Peyer's patch (tissue), 4 donors: ENCODE measurements at regions not wholly inside any gene's neighbourhood (a gene's known extent, or its start where the extent isn't known, plus 50 kb on each side); places are given as distances from the start of the nearest gene placed in this dataset.

Experiments used
- DNase-seq, 3 donors: peaks; one replicate each; pipeline ENCODE4 v3.0.0-alpha.2; 2017 to 2019
- H3K27ac ChIP-seq, 4 donors: fragments of 200-600 bp; sonication (generic); one replicate each; pipeline ENCODE4 v1.5.1; 2016 to 2019
- H3K27me3 ChIP-seq, 2 donors: fragments of 200-600 bp; sonication (generic); one replicate each; pipeline ENCODE4 v1.5.1; 2019
- H3K36me3 ChIP-seq, 3 donors: fragments of 200-600 bp; sonication (generic); one replicate each; pipeline ENCODE4 v1.5.1; 2016 to 2019
- H3K4me1 ChIP-seq, 4 donors: fragments of 200-600 bp; sonication (generic); one replicate each; pipeline ENCODE4 v1.5.1; 2016 to 2019
- H3K4me3 ChIP-seq, 4 donors: fragments of 200-600 bp; sonication (generic); 1 replicate in 3 of 4; 2 replicates in 1 of 4; pipeline ENCODE4 v1.5.1; 2016 to 2019; ENCODE audit warnings: mild to moderate bottlenecking in 1 of 4
- H3K9me3 ChIP-seq, 4 donors: fragments of 200-600 bp; sonication (generic); one replicate each; pipeline ENCODE4 v1.5.1; 2016 to 2019; ENCODE audit warnings: mild to moderate bottlenecking in 1 of 4
- CTCF ChIP-seq, 6 experiments: fragments of 450-650 bp in 4 of 6; fragments of 200-600 bp in 2 of 6; sonication (generic) in 1 of 6; IDR thresholded peaks; one replicate each; pipeline ENCODE4 v1.5.1; 2017 to 2019; ENCODE audit warnings: antibody characterized with exemption in 6 of 6, mild to moderate bottlenecking in 3 of 6, moderate library complexity in 1 of 6
- POLR2A ChIP-seq, 2 donors: fragments of 450-650 bp; IDR thresholded peaks; one replicate each; pipeline ENCODE4 v1.5.1; 2017; ENCODE audit warnings: antibody characterized with exemption in 2 of 2, mild to moderate bottlenecking in 2 of 2, moderate library complexity in 2 of 2

GRCh38 chrX:145936769-145937168, 119.1 kb downstream of the SLITRK2 start:
- H3K9me3 ChIP-seq, result no peaks in the 10 kb centered on the region

GRCh38 chrX:145949056-145949455, 131.4 kb downstream of the SLITRK2 start:
- Histone ChIP-seq H3K36me3 (no peaks in the 10 kb centered on the region), H3K4me1 (no peaks in the 10 kb centered on the region), H3K27me3 (no peaks in the 10 kb centered on the region), H3K4me3 (no peak overlapping the region), H3K27ac (no peak overlapping the region), H3K9me3 (no peaks in the 10 kb centered on the region)
- TF ChIP-seq POLR2A (IDR thresholded peaks at IDR 0.05) (no peak), CTCF (IDR thresholded peaks at IDR 0.05) (no peak)
- no peak for DNase-seq

More at GRCh38 chrX:145936769-145937168, 119.1 kb downstream of the SLITRK2 start:
- H3K4me1 ChIP-seq, result no peaks in the 10 kb centered on the region
- H3K36me3 ChIP-seq, result no peaks in the 10 kb centered on the region
- H3K27ac ChIP-seq, result no peak overlapping the region
- no peak for TF ChIP-seq CTCF (IDR thresholded peaks at IDR 0.05)
- TF ChIP-seq POLR2A (IDR thresholded peaks at IDR 0.05), result no peak
- DNase-seq, result no peak
- H3K4me3 ChIP-seq, result no peak overlapping the region
- H3K27me3 ChIP-seq, result no peaks in the 10 kb centered on the region

GRCh38 chrX:145953628-145954027, 136.0 kb downstream of the SLITRK2 start:
- no peaks in the 10 kb centered on the region for H3K9me3 ChIP-seq
- no peak overlapping the region for H3K27ac ChIP-seq
- TF ChIP-seq CTCF (IDR thresholded peaks at IDR 0.05) (no peak), POLR2A (IDR thresholded peaks at IDR 0.05) (no peak)
- H3K4me1 ChIP-seq, result no peaks in the 10 kb centered on the region
- no peaks in the 10 kb centered on the region for H3K36me3 ChIP-seq
- H3K4me3 ChIP-seq, result no peak overlapping the region
- no peak for DNase-seq
- H3K27me3 ChIP-seq, result no peaks in the 10 kb centered on the region

- H3K4me1 ChIP-seq, result no peaks in the 10 kb centered on the region
- no peak overlapping the region for H3K4me3 ChIP-seq
- H3K27me3 ChIP-seq, result no peaks in the 10 kb centered on the region
- H3K36me3 ChIP-seq, result no peaks in the 10 kb centered on the region
- DNase-seq, result no peak
- no peak for TF ChIP-seq CTCF (IDR thresholded peaks at IDR 0.05)
- TF ChIP-seq POLR2A (IDR thresholded peaks at IDR 0.05), result no peak
- H3K27ac ChIP-seq, result no peak overlapping the region
- H3K9me3 ChIP-seq, result no peaks in the 10 kb centered on the region
These were observed 172.4 kb downstream of the SLITRK2 start for GRCh38 chrX:145990051-145990450.

GRCh38 chrX:146006637-146007036, 189.0 kb downstream of the SLITRK2 start:
- Histone ChIP-seq H3K4me3 (no peak overlapping the region), H3K27ac (no peak overlapping the region), H3K9me3 (no peaks in the 10 kb centered on the region), H3K36me3 (no peaks in the 10 kb centered on the region), H3K27me3 (no peaks in the 10 kb centered on the region), H3K4me1 (no peaks in the 10 kb centered on the region)
- TF ChIP-seq POLR2A (IDR thresholded peaks at IDR 0.05) (no peak), CTCF (IDR thresholded peaks at IDR 0.05) (no peak)
- DNase-seq, result no peak

- no peak for DNase-seq
- Histone ChIP-seq H3K27ac (no peak overlapping the region), H3K36me3 (no peaks in the 10 kb centered on the region), H3K27me3 (no peaks in the 10 kb centered on the region), H3K4me1 (no peaks in the 10 kb centered on the region), H3K4me3 (no peak overlapping the region), H3K9me3 (no peaks in the 10 kb centered on the region)
- no peak for TF ChIP-seq CTCF (IDR thresholded peaks at IDR 0.05)
- no peak for TF ChIP-seq POLR2A (IDR thresholded peaks at IDR 0.05)
These were observed 218.4 kb downstream of the SLITRK2 start for GRCh38 chrX:146036000-146036399.
